Activated CD8-positive, alpha-beta memory T cell treated with anti-CD3 and anti-CD28 coated beads for 4 hours (primary cell): ENCODE measurements at regions not wholly inside any gene's neighbourhood (a gene's known extent, or its start where the extent isn't known, plus 50 kb on each side); places are given as distances from the start of the nearest gene placed in this dataset.

Experiments
- DNase-seq, 2 donors: peaks; one replicate each; pipeline ENCODE4 v3.0.0-alpha.2; 2020; ENCODE audit warnings: low read depth in 2 of 2

- no peak for DNase-seq
Measured at GRCh38 chr6:100268326-100268725, 196.4 kb downstream of the SIM1 start.

GRCh38 chr6:100267721-100268123, 197.0 kb downstream of the SIM1 start:
- no peak for DNase-seq

- no peak for DNase-seq
Measured at GRCh38 chr6:100266494-100267401, 198.0 kb downstream of the SIM1 start.

- DNase-seq = no peak
Measured at GRCh38 chr6:100262086-100262485, 202.6 kb downstream of the SIM1 start.

- no peak for DNase-seq
Measured at GRCh38 chr6:100261486-100261885, 203.2 kb downstream of the SIM1 start.

- DNase-seq = no peak
Measured at GRCh38 chr6:100260584-100260983, 204.1 kb downstream of the SIM1 start.

GRCh38 chr6:100259865-100260264, 204.9 kb downstream of the SIM1 start:
- DNase-seq = no peak

- no peak for DNase-seq
Measured at GRCh38 chr6:100258752-100259151, 206.0 kb downstream of the SIM1 start.

GRCh38 chr6:100257793-100258395, 206.8 kb downstream of the SIM1 start:
- no peak for DNase-seq

GRCh38 chr6:100255701-100256100, 209.0 kb downstream of the SIM1 start:
- DNase-seq = no peak

- no peak for DNase-seq
Measured at GRCh38 chr6:100247123-100247522, 217.6 kb downstream of the SIM1 start.

- no peak for DNase-seq
Measured at GRCh38 chr6:100246206-100246605, 218.5 kb downstream of the SIM1 start.

- no peak for DNase-seq
Measured at GRCh38 chr6:100240798-100241197, 223.9 kb downstream of the SIM1 start.

GRCh38 chr6:100237821-100238220, 226.9 kb downstream of the SIM1 start:
- DNase-seq = no peak

GRCh38 chr6:100236389-100236788, 228.3 kb downstream of the SIM1 start:
- DNase-seq = no peak

- DNase-seq = no peak
Measured at GRCh38 chr6:100235631-100236030, 229.1 kb downstream of the SIM1 start.

- DNase-seq = no peak
Measured at GRCh38 chr6:100234625-100235024, 230.1 kb downstream of the SIM1 start.

GRCh38 chr6:100232781-100233573, 231.7 kb downstream of the SIM1 start:
- DNase-seq = no peak

- DNase-seq = no peak
Measured at GRCh38 chr6:100230953-100231316, 233.8 kb downstream of the SIM1 start.

- no peak for DNase-seq
Measured at GRCh38 chr6:100230115-100230952, 234.4 kb downstream of the SIM1 start.

- DNase-seq = no peak
Measured at GRCh38 chr6:100229512-100229911, 235.2 kb downstream of the SIM1 start.
